ENCODE measurements at regions not wholly inside any gene's neighbourhood (a gene's known extent, or its start where the extent isn't known, plus 50 kb on each side); places are given as distances from the start of the nearest gene placed in this dataset.
A peak's percentile ranks its signal among the peaks of the same experiment; 100 is the strongest.

DNA sequence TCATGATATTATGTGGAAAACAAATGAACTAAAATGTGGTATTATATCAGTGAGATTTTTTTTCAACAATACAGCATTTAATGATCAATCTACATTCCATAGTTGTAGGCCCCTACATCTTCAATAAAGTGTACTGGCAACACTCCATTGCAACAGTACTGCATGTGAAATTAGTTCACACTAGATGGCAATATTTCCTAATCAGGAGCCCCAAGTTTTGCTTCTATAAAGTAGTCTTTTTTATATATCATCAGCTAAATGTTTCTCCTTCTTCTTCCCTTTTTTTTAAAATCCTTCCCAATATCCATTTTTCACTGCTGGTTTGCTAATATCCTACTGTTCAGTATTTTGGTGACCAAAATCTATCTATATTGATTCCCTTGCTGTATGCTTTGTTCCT, 528.3 kb upstream of the ATXN8OS start:
- DNase-seq (ENCODE audit: low spot score) (no peak), ATAC-seq (peak; percentile 86)

DNA sequence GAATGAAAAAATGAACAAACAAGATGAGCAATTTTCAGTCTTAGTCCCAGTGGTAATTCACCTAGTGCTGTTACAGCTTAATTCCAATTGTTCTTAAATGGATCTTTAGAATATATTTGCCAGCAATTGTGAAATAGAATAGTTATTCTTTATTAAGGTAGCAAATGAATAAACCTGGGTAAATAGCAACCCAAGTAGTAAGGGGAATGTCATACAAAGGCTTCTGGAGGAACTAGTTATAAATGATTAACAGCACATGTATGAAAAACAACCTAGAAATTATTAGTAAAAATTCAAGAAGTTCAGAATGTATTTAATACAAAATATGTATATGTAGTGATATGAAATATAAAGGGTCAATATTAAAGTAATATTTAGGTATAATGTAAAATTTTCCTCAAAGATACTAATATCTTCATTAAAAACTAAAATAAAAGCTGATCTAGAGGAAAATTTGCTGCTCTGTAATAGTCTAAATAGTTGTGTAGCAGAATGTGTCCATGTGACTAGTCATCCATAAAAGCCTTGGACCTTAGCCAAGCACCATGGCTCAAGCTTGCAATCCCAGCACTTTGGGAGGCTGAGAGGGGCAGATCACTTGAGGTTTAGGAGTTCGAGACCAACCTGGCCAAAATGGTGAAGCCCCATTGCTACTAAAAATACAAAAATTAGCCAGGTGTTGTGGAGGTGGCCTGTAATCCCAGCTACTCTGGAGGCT, 535.9 kb upstream of the ATXN8OS start:
- DNase-seq (ENCODE audit: low spot score) (no peak), ATAC-seq (no peak)

DNA sequence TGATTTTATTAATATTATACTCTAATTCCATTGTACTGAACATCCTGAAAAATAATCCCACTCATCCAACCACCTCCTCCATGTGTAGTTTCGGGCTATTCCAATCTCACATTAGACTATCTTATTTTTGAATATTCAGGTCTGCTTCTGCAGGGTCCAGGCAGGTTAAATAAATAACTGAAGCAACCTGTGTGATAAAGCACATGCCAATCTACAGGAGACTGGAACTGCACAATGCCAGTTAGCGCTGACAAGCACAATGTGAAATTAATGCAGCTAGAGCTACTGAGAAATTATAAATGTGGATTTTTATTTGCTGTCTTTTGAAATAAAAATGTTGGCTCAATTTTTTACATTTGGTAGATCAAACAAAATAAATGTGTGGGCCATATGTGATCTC, 540.1 kb upstream of the ATXN8OS start:
- peak; percentile 61 for ATAC-seq

DNA sequence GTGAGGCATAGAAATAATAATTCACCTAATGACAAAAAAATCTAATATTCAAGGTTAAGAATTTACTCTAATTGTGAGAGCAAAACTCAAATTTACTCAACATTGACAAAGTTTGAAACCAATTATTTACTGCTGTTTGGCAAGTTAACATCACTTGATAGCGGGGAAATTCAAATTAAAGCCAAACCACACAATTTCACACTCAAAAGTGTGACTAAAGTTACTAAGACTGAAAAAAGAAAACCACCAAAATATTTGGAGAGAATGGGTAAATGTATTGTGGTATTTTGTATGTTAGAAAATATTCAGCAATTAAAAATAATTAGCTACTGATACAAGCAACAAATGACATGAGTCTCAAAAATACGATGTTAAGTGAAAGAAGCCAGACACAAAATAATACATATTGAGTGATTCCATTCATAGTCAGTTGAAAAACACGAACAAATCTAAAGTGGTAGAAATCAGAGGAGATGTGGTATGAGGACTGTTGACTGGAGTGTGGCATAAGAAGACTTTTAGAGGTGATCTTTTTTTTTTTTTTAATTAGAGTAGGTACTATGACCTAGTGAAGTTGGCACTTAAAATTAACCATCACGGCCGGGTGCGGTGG, 541.4 kb upstream of the ATXN8OS start:
- no peak for DNase-seq (ENCODE audit: low spot score)

More for the DNA sequence above, 540.1 kb upstream of the ATXN8OS start:
- no peak for DNase-seq (ENCODE audit: low spot score)

GRCh38 chr13:69565334-69565733, 542.3 kb upstream of the ATXN8OS start:
- ATAC-seq (peak; percentile 95), DNase-seq (ENCODE audit: low spot score) (no peak)

More for the DNA sequence above, 541.4 kb upstream of the ATXN8OS start:
- no peak for ATAC-seq

DNA sequence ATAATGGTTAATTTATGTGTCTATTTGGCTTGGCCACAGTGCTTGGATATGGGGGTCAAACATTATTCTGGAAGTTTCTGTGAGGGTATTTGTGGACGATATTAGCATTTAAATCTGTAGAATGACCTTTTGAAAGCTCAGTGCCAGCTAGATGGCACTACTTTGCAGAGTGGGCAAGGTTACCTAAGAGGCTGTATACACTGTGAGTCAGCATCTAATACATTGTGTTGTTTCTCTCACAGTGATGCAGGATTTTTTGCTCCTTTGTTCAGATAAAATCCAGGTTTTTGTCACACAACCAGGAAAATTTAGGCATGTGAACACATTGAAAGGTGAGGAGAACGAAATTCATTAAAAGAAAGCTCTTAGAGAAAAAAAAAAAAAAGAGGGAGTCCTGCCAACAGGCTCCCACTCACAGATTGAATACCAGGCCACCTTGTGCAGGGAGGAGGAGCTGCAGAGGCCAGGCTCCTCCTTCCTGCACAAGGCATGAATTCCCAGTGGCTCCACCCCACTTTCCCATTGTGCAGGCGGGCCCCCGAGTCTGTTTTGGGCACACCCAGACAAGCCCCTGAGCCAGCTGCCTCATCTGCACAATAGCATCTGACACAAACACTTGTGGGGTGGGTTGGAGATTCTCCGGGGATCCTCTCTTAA, 551.0 kb upstream of the ATXN8OS start:
- no peak for DNase-seq (ENCODE audit: low spot score)
- no peak for ATAC-seq

DNA sequence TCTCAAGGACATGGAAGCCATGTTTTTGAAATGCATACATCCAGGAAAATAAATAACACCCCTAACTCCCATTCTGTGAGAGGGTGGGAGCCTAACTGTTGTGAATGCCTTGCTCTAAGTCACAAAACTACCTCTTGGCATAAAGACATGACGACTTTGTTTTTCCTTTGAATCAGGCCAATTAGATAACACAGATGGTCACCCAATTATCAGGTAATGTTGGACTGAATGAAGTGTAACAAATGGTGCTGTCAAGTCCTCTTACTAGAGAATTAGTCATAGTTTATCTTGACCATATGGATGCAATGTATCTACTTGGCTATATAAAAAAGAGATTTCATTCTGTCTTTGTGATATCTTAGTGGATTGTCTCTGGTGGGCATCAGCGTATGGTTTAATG, 553.6 kb upstream of the ATXN8OS start:
- ATAC-seq (no peak), DNase-seq (ENCODE audit: low spot score) (no peak)

DNA sequence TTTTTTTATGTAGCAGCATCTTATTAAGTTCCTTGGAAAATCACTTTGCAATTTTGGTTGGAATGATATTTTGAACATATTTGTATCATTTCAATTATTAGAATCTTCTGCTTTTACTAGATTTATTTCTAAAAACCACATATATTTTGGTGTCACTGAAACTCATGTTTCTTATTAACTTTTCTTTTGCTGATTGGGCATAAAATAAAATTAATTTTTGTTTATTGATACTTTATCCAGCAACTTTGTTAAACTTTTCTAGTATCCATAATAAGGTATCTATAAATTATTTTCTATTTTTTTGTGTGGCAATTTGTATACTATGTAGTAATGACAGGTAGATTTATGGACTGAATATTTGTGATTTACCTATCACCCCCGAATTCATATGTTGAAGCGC, 556.4 kb upstream of the ATXN8OS start:
- ATAC-seq (no peak), DNase-seq (ENCODE audit: low spot score) (no peak)

- ATAC-seq, result no peak
- DNase-seq (ENCODE audit: low spot score), result no peak
Measured at GRCh38 chr13:69547780-69548179, 559.8 kb upstream of the ATXN8OS start.

GRCh38 chr13:69545551-69545950, 562.1 kb upstream of the ATXN8OS start:
- DNase-seq (ENCODE audit: low spot score) (no peak), ATAC-seq (no peak)

GRCh38 chr13:69524459-69525150, 583.0 kb upstream of the ATXN8OS start:
- ATAC-seq (no peak), DNase-seq (ENCODE audit: low spot score) (no peak)

DNA sequence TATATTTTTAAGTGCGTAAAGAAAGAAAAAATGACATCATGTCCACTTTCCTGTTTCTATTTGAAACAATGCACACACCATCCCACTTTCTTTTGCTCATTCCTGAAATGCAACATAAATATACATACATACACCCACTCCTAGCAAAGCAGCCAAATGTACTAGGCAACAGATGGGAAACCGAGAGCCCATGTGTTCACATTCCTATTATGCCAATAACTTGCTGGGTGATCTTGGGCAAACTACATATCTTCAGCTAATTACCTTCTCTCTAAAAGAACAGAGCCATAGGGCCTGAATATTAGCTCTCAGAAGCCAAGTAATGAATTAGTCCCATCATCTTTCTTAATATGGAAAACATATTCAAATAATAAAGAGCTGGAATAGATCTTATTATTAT, 610.6 kb upstream of the ATXN8OS start:
- DNase-seq (ENCODE audit: low spot score), result no peak
- no peak for ATAC-seq

- ATAC-seq (no peak), DNase-seq (ENCODE audit: low spot score) (no peak)
Measured at GRCh38 chr13:69495096-69495495, 612.5 kb upstream of the ATXN8OS start.

- no peak for DNase-seq (ENCODE audit: low spot score)
- no peak for ATAC-seq
Measured at GRCh38 chr13:69487576-69487975, 620.0 kb upstream of the ATXN8OS start.

GRCh38 chr13:69485991-69486592, 621.5 kb upstream of the ATXN8OS start:
- DNase-seq (ENCODE audit: low spot score) (no peak), ATAC-seq (no peak)

DNA sequence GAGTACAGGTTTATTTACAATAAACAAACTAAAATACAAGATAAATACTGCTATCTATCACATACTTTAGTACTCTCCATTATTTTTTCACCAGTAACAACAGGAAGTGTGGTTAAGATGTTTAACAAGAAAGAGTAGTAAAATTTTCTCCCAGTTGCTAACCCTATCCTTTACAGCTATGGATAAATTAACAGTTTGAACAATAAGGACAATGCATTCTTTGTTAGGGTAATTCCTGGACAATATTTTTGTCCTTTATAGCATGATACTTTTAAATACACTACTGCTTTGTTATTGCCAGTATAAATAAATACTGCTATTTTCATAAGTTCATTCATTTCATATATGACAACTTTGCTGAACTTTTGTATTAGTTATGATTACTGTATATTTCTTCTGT, 630.2 kb upstream of the ATXN8OS start:
- no peak for ATAC-seq
- no peak for DNase-seq (ENCODE audit: low spot score)

DNA sequence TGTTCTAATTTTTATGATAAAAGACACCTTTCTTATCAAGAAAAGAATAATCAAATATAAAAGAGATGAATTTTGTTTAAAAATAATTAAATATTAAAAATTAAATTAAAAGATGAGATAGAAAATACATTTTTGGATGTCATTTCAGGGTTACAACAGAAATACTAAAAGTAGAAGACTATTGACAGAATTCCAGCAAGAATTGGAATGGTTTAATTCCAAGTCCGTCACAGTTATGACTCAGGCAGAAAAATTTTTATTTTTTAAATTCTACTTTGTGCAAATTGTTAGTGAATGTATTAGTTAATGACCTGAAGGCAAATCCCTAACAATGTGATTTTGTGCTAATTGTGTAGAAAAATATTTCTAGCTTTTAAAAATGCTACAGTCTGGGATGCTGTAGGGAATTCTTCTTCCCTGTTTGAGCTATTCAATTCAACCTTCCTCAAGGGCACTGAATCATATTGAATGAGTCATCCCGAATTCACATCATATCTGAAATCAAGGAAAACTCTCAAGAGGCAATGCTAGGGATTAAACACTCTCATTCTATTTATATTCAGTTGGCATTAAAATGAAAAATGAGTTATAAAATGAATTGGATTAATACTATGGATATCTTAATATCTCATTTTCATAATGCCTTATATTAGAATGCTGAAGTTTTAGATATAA, 633.5 kb upstream of the ATXN8OS start:
- no peak for ATAC-seq
- no peak for DNase-seq (ENCODE audit: low spot score)

DNA sequence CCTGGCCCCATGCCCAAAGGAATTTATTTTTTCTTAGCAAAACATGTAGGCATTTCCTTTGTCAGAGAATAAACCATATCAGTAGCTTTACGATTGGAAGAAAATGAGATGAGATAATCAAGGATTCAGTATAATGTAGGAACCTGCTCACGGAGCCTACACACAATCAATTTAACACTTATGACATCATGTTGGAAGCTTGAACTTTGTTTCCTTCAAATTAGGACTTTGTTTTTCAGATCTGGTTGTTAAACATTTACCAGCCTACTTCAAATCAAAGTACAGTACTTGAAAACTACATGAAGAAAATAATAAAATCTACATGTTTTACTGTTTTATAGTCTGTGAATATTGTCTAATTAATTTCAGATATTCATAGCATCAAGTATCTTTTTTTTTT, 639.0 kb upstream of the ATXN8OS start:
- ATAC-seq, result peak; percentile 37
- no peak for DNase-seq (ENCODE audit: low spot score)

DNA sequence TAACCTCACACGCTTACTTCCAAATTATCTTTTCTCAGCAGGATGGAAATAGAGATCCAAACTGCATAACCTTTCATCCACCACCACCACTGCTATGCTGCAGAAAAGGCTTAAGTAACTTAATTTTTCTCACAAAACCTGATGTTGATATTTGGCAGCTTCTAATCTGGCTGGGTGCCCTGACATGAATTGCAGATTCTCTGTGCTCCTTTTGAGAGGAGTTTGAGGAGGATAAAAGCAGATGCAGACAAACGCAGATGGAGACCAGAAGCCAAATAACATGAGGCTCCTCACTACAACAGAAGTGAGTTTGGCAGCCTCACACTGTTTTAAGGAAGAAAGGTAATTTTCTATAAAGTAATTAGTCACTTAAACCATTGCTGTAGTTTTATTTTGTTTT, 646.2 kb upstream of the ATXN8OS start:
- DNase-seq (ENCODE audit: low spot score), result no peak
- no peak for ATAC-seq

DNA sequence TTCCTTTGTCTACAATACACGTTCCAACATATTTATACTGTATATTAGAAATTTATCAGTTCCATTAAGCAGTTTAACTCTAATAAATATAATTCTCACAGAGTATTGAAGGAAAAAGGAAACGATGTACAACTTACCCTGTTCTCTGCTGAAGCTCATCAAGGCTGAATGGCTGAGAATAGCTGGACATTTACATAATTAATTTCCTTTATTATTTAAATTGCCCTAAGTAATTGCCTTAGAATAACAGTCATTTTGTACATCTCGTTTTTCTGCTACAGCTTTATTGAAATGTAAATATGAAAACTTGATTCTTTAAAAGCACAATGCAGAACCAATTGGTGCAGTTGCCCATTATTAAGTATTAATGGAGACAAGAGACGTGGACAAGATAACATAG, 648.3 kb upstream of the ATXN8OS start:
- ATAC-seq (no peak), DNase-seq (ENCODE audit: low spot score) (no peak)

DNA sequence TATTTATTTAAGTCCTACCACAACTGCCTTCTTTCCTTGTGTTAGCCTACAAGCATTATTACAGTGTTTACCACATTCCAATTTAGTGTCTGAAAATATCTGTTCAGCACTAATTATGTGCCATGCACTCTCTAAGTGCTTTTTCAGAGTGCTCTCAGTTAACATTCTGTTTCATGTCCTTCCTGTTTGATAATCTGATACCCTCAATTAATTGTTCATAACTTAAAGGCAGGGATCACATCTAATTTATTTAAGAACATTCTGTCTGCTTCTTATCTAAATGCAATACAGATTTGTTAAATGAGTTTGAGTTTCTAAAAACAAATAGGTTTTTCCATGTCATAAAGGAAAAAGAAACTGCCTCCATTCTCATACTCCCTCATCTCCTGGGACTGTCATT, 649.6 kb upstream of the ATXN8OS start:
- ATAC-seq (no peak), DNase-seq (ENCODE audit: low spot score) (no peak)

Data from left lobe of liver (tissue), 2 donors.